ENCODE measurements at regions not wholly inside any gene's neighbourhood (a gene's known extent, or its start where the extent isn't known, plus 50 kb on each side); places are given as distances from the start of the nearest gene placed in this dataset.
"Not testable (repeated sequence)": the region's sequence is repeated elsewhere in the genome, so short reads cannot be mapped to it uniquely, and the experiment has no call there.

- no peak for DNase-seq (ENCODE audit: low spot score)
These were observed 479.5 kb downstream of the NKX6-1 start for GRCh38 chr4:84019626-84020025.

- DNase-seq (ENCODE audit: low spot score) = no peak
These were observed 467.1 kb downstream of the GPAT3 start for GRCh38 chr4:84003046-84003445.

- no peak for DNase-seq (ENCODE audit: low spot score)
These were observed 466.1 kb downstream of the GPAT3 start for GRCh38 chr4:84001876-84002569.

GRCh38 chr4:83996254-83996653, 460.3 kb downstream of the GPAT3 start:
- no peak for DNase-seq (ENCODE audit: low spot score)

DNA sequence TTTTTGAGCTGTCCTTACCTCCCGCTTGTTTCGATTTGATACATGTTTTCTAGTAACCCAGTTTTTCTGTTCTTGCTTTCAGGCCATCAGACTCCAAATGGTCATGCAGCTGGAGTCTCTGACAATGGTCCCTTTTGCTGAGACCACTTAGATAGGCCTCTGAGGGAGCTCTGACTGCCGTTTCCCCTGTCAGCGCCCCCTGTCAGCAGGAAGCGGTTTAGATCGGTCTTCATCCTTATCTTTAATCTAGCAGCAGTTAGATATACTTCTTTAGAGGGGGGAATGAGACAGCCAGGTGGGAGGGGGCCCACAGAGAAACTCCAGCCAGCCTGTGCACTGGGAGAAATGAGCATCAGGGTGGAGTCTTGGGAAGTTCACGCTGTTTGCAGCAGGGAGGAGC, 457.9 kb downstream of the GPAT3 start:
- no peak for DNase-seq (ENCODE audit: low spot score)

- DNase-seq (ENCODE audit: low spot score) = no peak
These were observed 453.9 kb downstream of the GPAT3 start for GRCh38 chr4:83989835-83990234.

DNA sequence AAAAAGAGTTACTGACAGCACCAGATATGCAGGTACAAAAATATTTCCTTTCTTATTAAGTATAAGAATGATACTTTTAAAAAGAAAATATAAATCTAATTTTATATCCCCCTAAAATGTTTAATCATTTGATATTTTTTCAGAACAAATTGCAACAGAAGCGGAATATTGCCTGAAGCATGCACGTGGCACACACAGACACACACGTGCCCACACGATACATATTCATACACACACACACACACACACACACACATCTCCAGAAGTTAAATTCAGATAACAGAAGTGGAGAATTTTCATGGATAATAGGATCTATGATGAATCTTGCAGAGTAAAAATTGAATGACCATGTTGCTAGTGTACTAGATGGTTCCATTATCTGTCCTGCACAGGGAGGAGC, 445.2 kb downstream of the GPAT3 start:
- DNase-seq (ENCODE audit: low spot score) = no peak

GRCh38 chr4:83979773-83980172, 443.9 kb downstream of the GPAT3 start:
- no peak for DNase-seq (ENCODE audit: low spot score)

GRCh38 chr4:83974111-83974780, 438.3 kb downstream of the GPAT3 start:
- DNase-seq (ENCODE audit: low spot score) = peak; percentile 21

- DNase-seq (ENCODE audit: low spot score) = peak; percentile 11
These were observed 429.2 kb downstream of the GPAT3 start for GRCh38 chr4:83964996-83965541.

DNA sequence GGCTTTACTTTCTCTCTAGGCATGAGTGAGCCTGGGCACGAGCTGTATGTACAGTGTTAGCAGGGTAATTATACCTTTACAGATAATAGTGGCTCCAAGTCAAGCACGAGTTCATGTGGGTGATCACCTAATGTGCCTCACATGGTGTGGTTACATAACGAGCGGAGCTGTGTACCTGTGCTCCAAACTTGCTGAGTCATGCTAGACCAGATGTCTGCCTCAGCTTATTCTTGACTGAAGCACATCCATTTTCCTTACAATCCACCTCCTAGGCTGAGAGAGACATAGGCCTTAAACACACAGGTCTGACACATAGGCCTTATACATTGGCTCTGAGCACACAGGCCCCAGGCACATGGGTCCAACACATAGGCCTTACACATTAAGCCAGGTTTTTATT, 426.6 kb downstream of the GPAT3 start:
- DNase-seq (ENCODE audit: low spot score) = no peak

DNA sequence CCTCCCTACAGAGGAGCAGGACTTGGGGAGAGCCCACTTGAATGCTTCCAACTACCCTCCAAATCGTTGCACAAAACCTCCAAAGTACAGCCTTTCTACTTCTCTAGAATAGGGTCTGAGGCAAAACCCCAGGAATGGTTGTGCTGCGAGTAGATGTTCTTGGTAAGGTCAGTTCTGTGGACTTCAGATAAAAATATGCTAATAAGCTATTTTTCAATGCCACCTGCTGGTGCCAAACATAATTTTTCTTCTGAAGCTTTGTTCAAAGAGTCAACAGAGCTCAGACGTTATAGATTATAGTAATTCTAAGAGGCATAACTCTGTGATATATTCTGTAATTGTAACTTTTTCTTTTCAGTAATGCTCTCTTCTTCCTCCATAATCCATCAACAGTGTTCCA, 425.7 kb downstream of the GPAT3 start:
- peak; percentile 60 for DNase-seq (ENCODE audit: low spot score)

DNA sequence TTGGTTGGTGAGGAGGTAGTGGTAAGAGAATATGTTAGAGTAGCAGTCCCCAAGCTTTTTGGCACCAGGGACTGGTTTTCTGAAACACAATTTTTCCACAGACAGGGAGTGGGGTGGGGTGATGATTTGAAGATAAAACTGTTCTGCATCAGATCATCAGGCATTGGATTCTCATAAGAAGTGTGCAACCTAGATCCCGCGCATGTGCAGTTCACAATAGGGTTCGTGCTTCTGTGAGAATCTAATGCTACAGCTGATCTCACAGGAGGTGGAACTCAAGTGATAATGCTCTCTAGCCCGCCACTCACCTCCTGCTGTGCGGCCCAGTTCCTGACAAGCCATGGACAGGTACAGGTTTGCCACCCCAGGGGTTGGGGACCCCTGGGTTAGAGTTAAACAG, 423.3 kb downstream of the GPAT3 start:
- DNase-seq (ENCODE audit: low spot score) = no peak

- no peak for DNase-seq (ENCODE audit: low spot score)
These were observed 411.9 kb downstream of the GPAT3 start for GRCh38 chr4:83947830-83948193.

DNA sequence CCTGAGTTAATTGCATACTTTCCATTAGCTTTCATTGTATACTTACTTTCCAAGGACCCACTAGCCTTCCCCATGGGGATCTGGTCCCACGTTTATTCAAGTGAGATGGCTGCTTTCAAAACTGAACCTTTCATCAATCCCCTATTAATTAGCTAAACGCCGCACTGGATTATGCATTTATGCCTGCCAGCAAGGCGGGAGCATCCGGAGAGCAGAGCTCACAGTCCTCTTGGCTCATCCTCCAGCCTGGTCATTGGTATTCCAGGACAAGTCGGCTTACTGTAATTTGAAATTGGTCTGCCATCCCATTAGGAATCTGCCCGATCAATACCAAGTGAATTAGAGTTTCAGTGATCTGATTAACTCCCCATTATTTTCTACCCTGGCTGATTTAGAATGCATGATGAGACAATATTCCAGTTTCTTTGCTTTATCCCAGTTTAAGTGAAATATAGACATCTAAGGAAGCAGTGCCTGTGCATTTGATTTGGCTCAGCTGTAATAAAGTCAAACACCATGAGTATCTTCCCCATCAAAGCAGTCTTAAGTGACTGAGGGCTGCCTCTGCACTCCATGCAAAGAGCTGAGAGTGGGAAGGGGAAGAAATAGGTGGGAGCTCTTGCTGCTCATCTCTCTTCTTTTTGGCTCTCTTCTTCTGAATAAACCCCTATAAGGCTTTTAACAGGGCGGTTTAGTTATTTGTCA, 411.4 kb downstream of the GPAT3 start:
- DNase-seq (ENCODE audit: low spot score) = no peak

DNA sequence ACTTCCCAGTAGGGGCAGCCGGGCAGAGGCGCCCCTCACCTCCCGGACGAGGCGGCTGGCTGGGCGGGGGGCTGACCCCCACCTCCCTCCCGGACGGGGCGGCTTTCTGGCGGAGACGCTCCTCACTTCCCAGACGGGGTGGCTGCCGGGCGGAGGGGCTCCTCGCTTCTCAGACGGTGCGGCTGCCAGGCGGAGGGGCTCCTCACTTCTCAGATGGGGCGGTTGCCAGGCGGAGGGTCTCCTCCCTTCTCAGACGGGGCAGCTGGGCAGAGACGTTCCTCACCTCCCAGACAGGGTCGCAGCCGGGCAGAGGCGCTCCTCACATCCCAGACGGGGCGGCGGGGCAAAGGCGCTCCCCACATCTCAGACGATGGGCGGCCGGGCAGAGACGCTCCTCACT, 407.8 kb downstream of the GPAT3 start:
- not testable (repeated sequence) for DNase-seq (ENCODE audit: low spot score)

DNA sequence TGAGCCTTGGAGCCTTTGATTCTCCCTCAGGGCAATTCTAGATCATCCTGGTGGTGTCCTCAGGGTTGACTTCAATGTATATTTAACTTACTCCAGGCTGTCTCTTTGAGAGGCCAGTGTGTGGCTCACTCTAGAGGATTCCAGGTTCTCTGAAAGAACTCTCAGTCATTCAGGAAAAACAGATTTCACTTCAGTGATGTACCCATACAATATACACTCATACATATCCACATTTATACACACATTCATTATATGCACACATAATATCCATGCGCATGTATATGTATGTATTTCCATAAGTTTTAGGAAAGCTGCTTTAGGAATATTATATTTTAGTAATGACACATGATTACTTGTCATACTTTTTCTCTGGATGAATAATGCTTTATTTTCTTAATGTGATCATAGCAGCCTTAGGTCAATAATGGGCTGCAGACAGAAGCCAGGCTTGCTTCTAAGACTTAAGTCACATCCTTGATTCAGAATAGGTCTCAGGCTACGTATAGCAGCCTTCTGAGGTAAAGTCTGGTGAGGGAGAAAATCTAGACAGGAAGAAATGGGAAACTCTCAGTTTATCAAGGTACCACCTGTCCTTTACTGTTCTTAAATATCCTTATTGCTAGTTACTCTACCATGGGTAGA, 397.0 kb downstream of the GPAT3 start:
- no peak for DNase-seq (ENCODE audit: low spot score)

GRCh38 chr4:83931659-83932438, 395.9 kb downstream of the GPAT3 start:
- no peak for DNase-seq (ENCODE audit: low spot score)

GRCh38 chr4:83929550-83929949, 393.6 kb downstream of the GPAT3 start:
- DNase-seq (ENCODE audit: low spot score) = no peak

GRCh38 chr4:83926950-83927349, 391.0 kb downstream of the GPAT3 start:
- DNase-seq (ENCODE audit: low spot score) = no peak

DNA sequence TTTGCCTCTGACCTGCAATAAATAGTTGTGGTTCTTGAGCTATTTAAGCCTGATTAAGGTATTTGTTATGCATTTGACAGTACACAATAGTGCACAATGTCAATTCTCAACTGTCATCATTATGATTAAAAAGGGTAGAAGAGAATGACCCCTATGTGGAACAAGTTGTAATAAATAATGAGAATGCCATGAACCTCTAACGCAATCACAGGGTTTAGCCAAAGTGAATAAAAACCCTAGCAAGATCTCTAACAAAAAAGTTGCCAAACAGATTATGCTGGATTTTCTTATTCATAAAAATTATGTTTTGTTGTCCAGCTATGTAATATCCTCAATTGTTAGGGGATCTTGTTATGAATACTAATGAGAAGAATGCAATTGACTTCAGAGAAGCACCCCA, 387.4 kb downstream of the GPAT3 start:
- no peak for DNase-seq (ENCODE audit: low spot score)

Measured in HT-29 (cell line).